ENCODE measurements at regions not wholly inside any gene's neighbourhood (a gene's known extent, or its start where the extent isn't known, plus 50 kb on each side); places are given as distances from the start of the nearest gene placed in this dataset.

DNA sequence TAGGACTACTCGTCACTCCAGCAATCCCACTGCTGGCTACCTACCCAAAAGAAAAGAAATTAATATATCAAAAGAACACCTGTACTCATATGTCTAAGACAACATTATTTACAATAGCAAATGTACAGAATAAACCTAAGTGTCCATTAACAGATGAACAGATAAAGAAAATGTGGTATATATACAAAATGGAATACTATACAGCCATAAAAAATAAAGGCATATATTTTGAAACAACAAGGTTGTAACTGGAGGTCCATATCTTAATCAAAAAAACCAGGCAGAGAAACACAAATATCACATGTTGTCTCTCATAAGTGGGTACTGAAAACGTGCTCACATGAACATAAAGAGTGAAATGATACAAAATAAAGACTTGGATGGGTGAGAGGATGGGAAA, 1073.3 kb upstream of the PHF14 start:
- peaks cover 1 to 21% (median 8%) of the 10 kb centered on the region in 7 donors for H3K9me3 Mint-ChIP-seq
- no peak overlapping the region for H3K27ac Mint-ChIP-seq
- Histone ChIP-seq H3K27ac (ENCODE audit: low read depth in 1 of 2, low read length in 2 of 2) (no peak overlapping the region), H3K4me1 (ENCODE audit: control insufficient read depth in 1 of 2, insufficient read depth in 2 of 2, low read length in 2 of 2) (no peaks in the 10 kb centered on the region), H4K20me1 (ENCODE audit: insufficient read depth, low read length) (no peaks in the 10 kb centered on the region), H3K79me2 (ENCODE audit: insufficient read depth, low read length) (no peaks in the 10 kb centered on the region), H3K36me3 (replicated peaks in 1 of 2; ENCODE audit: control insufficient read depth in 1 of 2, insufficient read depth in 2 of 2, low read length in 2 of 2) (no peaks in the 10 kb centered on the region), H2AFZ (ENCODE audit: insufficient read depth, low read depth, low read length, poor library complexity, severe bottlenecking) (no peak overlapping the region), H3K4me3 (replicated peaks in 1 of 3; ENCODE audit: low read depth in 2 of 3, low read length in 3 of 3) (no peak overlapping the region), H3K9me3 (replicated peaks in 1 of 2; ENCODE audit: control insufficient read depth in 1 of 2, insufficient read depth in 1 of 2, low read length in 2 of 2) (peaks cover 5 to 7% of the 10 kb centered on the region in 2 donors), H3K27me3 (ENCODE audit: control insufficient read depth in 2 of 2, insufficient read depth in 2 of 2, low read length in 2 of 2) (no peaks in the 10 kb centered on the region), H3K9ac (ENCODE audit: insufficient read depth, low read length, poor library complexity, severe bottlenecking) (no peak overlapping the region), H3K4me2 (replicated peaks; ENCODE audit: extremely low read depth, low read length, poor library complexity, severe bottlenecking) (no peak overlapping the region)
- H3K36me3 Mint-ChIP-seq, result no peaks in the 10 kb centered on the region
- DNase-seq, result no peak
- TF ChIP-seq, protein P1, sequence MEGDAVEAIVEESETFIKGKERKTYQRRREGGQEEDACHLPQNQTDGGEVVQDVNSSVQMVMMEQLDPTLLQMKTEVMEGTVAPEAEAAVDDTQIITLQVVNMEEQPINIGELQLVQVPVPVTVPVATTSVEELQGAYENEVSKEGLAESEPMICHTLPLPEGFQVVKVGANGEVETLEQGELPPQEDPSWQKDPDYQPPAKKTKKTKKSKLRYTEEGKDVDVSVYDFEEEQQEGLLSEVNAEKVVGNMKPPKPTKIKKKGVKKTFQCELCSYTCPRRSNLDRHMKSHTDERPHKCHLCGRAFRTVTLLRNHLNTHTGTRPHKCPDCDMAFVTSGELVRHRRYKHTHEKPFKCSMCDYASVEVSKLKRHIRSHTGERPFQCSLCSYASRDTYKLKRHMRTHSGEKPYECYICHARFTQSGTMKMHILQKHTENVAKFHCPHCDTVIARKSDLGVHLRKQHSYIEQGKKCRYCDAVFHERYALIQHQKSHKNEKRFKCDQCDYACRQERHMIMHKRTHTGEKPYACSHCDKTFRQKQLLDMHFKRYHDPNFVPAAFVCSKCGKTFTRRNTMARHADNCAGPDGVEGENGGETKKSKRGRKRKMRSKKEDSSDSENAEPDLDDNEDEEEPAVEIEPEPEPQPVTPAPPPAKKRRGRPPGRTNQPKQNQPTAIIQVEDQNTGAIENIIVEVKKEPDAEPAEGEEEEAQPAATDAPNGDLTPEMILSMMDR (IDR thresholded peaks at IDR 0.05), result no peak
- WGBS (ENCODE audit: insufficient coverage), result no CpG with 5 or more reads among the region's 2 CpGs
- no peaks in the 10 kb centered on the region for H3K4me1 Mint-ChIP-seq
- intact Hi-C loops (cut with micrococcal nuclease), result no loop called here
- no peaks in the 10 kb centered on the region for H3K27me3 Mint-ChIP-seq (ENCODE audit: low read depth in 3 of 3)
- H3K4me3 Mint-ChIP-seq, result no peak overlapping the region

DNA sequence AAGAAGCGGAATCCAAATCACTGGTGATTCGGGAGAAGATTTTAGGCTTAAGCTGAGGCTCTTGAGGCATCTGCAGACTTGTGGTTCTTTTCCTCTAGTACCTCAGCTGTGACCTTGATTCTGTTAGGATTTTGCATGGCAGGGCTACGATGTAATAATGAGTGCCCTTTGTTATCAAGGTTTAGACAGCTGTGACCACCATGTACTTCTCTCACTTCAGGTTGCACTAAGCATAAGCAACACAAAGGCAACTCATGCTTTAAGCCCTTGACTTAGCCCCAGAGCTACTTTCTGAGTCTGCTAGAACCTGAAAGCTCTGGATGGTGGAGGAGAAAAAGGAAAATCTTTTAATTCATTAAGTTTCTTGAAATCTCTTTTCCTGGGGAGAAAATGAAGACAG, 1052.3 kb upstream of the PHF14 start:
- Histone ChIP-seq H3K4me1 (ENCODE audit: control insufficient read depth in 1 of 2, insufficient read depth in 2 of 2, low read length in 2 of 2) (no peaks in the 10 kb centered on the region), H3K79me2 (ENCODE audit: insufficient read depth, low read length) (no peaks in the 10 kb centered on the region), H4K20me1 (ENCODE audit: insufficient read depth, low read length) (no peaks in the 10 kb centered on the region), H2AFZ (ENCODE audit: insufficient read depth, low read depth, low read length, poor library complexity, severe bottlenecking) (no peak overlapping the region), H3K4me2 (replicated peaks; ENCODE audit: extremely low read depth, low read length, poor library complexity, severe bottlenecking) (no peak overlapping the region), H3K36me3 (replicated peaks in 1 of 2; ENCODE audit: control insufficient read depth in 1 of 2, insufficient read depth in 2 of 2, low read length in 2 of 2) (no peaks in the 10 kb centered on the region), H3K9ac (ENCODE audit: insufficient read depth, low read length, poor library complexity, severe bottlenecking) (no peak overlapping the region), H3K9me3 (replicated peaks in 1 of 2; ENCODE audit: control insufficient read depth in 1 of 2, insufficient read depth in 1 of 2, low read length in 2 of 2) (no peaks in the 10 kb centered on the region), H3K27ac (ENCODE audit: low read depth in 1 of 2, low read length in 2 of 2) (no peak overlapping the region), H3K4me3 (replicated peaks in 1 of 3; ENCODE audit: low read depth in 2 of 3, low read length in 3 of 3) (no peak overlapping the region), H3K27me3 (ENCODE audit: control insufficient read depth in 2 of 2, insufficient read depth in 2 of 2, low read length in 2 of 2) (no peaks in the 10 kb centered on the region)
- no peaks in the 10 kb centered on the region for H3K27me3 Mint-ChIP-seq (ENCODE audit: low read depth in 3 of 3)
- intact Hi-C loops (cut with micrococcal nuclease), result no loop called here
- TF ChIP-seq, protein P1 (IDR thresholded peaks at IDR 0.05), result no peak
- no peak overlapping the region for H3K27ac Mint-ChIP-seq
- H3K4me3 Mint-ChIP-seq, result no peak overlapping the region
- peaks cover 0 to 8% (median 6%) of the 10 kb centered on the region in 7 donors for H3K9me3 Mint-ChIP-seq
- no CpG with 5 or more reads among the region's 3 CpGs for WGBS (ENCODE audit: insufficient coverage)
- no peaks in the 10 kb centered on the region for H3K36me3 Mint-ChIP-seq
- H3K4me1 Mint-ChIP-seq, result no peaks in the 10 kb centered on the region
- DNase-seq, result no peak
